K562 (cell line): ENCODE measurements at regions not wholly inside any gene's neighbourhood (a gene's known extent, or its start where the extent isn't known, plus 50 kb on each side); places are given as distances from the start of the nearest gene placed in this dataset.

Experiments
- ATAC-seq: fragments of 200-7000 bp; cut with Tn5 transposase; 3 replicates; pipeline ENCODE4 v1.9.1; 2020; ENCODE audit warnings: moderate library complexity
- BruUV-seq: library from RNA; stranded (reverse); fragments of 400-500 nt; replicated peaks from 2 replicates; lab custom pipeline; 2021; lab: Mats Ljungman, UMichigan
- CTCF ChIA-PET: fragments of 300-600 bp; formaldehyde crosslinking; extraction: SDS; loops from one replicate; lab custom pipeline; 2021; ENCODE audit warnings: low intra/inter-chr PET ratio; lab: Yijun Ruan, JAX
- POLR2A ChIA-PET: fragments of 300-600, 350-650 bp; sonication (Branson Sonifier 250); formaldehyde crosslinking; extraction: SDS; loops from one replicate; lab custom pipeline; 2021; ENCODE audit warnings: antibody characterized with exemption, inconsistent platforms; lab: Yijun Ruan, JAX
- DNase-seq, 4 experiments: peaks; one replicate each; pipeline versions ENCODE4 v3.0.0 to v3.0.0-alpha.2; 2011 to 2018; ENCODE audit warnings: low spot score in 3 of 4, mixed read lengths in 3 of 4; ENCODE audit errors: extremely low read depth in 1 of 4
- FAIRE-seq: peaks from 2 replicates; lab custom pipeline; 2011; peaks lifted over from hg19 to GRCh38; lab: Jason Lieb, UNC
- H2AFZ ChIP-seq: 2 replicates; pipeline ENCODE4 v1.6.0; 2011; ENCODE audit warnings: low read depth, low read length, control low read depth, inconsistent platforms
- H3K27ac ChIP-seq: fragments of 200-600 bp; 3 replicates; pipeline ENCODE4 v1.8.0; 2011; ENCODE audit warnings: low read depth, mild to moderate bottlenecking, control low read depth, inconsistent platforms, low read length, moderate library complexity, mixed read lengths; ENCODE audit errors: extremely low read depth
- H3K27me3 ChIP-seq, 2 experiments: fragments of 300-600 bp in 1 of 2; 2 replicates in 1 of 2; 3 replicates in 1 of 2; pipeline versions ENCODE4 v1.6.0 to v1.8.0; 2011; ENCODE audit warnings: inconsistent platforms in 2 of 2, low read length in 2 of 2, mild to moderate bottlenecking in 1 of 2, mixed read lengths in 1 of 2, moderate library complexity in 1 of 2; ENCODE audit not compliant: control insufficient read depth in 2 of 2, insufficient read depth in 2 of 2
- H3K36me3 ChIP-seq: fragments of 300-600 bp; 3 replicates; pipeline ENCODE4 v1.8.0; 2011; ENCODE audit warnings: mild to moderate bottlenecking, low read length, inconsistent platforms; ENCODE audit not compliant: control insufficient read depth, insufficient read depth
- H3K4me1 ChIP-seq, 2 experiments: fragments of 200-600 bp in 1 of 2; replicated peaks in 1 of 2; 2 replicates in 1 of 2; 3 replicates in 1 of 2; pipeline versions ENCODE4 v1.5.1 to v1.8.0; 2011; ENCODE audit warnings: inconsistent platforms in 2 of 2, low read length in 2 of 2, mild to moderate bottlenecking in 1 of 2, mixed read lengths in 1 of 2, moderate library complexity in 1 of 2; ENCODE audit not compliant: control insufficient read depth in 2 of 2, insufficient read depth in 2 of 2
- H3K4me2 ChIP-seq: 2 replicates; pipeline ENCODE4 v1.6.1; 2011; ENCODE audit warnings: low read length, control low read depth, inconsistent platforms, mixed read lengths; ENCODE audit not compliant: insufficient read depth
- H3K4me3 ChIP-seq: fragments of 200-600 bp; sonication (generic), shearing (Covaris generic); 2 replicates; pipeline ENCODE4 v1.5.1; 2016; ENCODE audit warnings: control low read depth, inconsistent platforms
- H3K79me2 ChIP-seq: fragments of 200-600 bp; 3 replicates; pipeline ENCODE4 v1.8.0; 2011; ENCODE audit warnings: low read length, inconsistent platforms; ENCODE audit not compliant: control insufficient read depth, insufficient read depth
- H3K9ac ChIP-seq, 2 experiments: 2 replicates each; pipeline versions ENCODE4 v1.6.0 to v1.6.1; 2011; ENCODE audit warnings: low read depth in 2 of 2, low read length in 2 of 2, control low read depth in 1 of 2, inconsistent platforms in 1 of 2, mild to moderate bottlenecking in 1 of 2, mixed read lengths in 1 of 2; ENCODE audit not compliant: insufficient read depth in 1 of 2
- H3K9me1 ChIP-seq: one replicate; pipeline ENCODE4 v1.6.0; 2011; ENCODE audit warnings: inconsistent platforms, mild to moderate bottlenecking, low read length, moderate library complexity; ENCODE audit not compliant: control insufficient read depth, insufficient read depth
- H3K9me3 ChIP-seq: replicated peaks from 2 replicates; pipeline ENCODE4 v1.5.1; 2011; ENCODE audit warnings: low read depth, low read length, inconsistent platforms; ENCODE audit not compliant: control insufficient read depth, insufficient read depth
- H4K20me1 ChIP-seq: replicated peaks from 2 replicates; pipeline ENCODE4 v1.6.1; 2011; ENCODE audit warnings: low read length, inconsistent platforms, mixed read lengths; ENCODE audit not compliant: control insufficient read depth, insufficient read depth
- CBX1 ChIP-seq: sonication (generic); IDR thresholded peaks from 2 replicates; pipeline ENCODE4 v1.6.1; 2016; ENCODE audit warnings: antibody characterized with exemption, low read depth, mild to moderate bottlenecking
- CBX2 ChIP-seq: fragments of 200-600 bp; sonication (generic); IDR thresholded peaks from one replicate; pipeline ENCODE4 v1.6.1; 2012; ENCODE audit warnings: mild to moderate bottlenecking, low read length, inconsistent platforms; ENCODE audit not compliant: insufficient read depth, poor library complexity, severe bottlenecking
- CREBBP ChIP-seq: IDR thresholded peaks from one replicate; pipeline ENCODE4 v1.6.1; 2012; ENCODE audit warnings: low read depth, mild to moderate bottlenecking, control low read depth, inconsistent platforms, low read length
- CTBP1 ChIP-seq: fragments of 450-650 bp; IDR thresholded peaks from 2 replicates; pipeline ENCODE4 v1.6.1; 2016; ENCODE audit warnings: borderline replicate concordance
- FOSL1 ChIP-seq: fragments of 200-800 bp; sonication (Bioruptor generic); conservative IDR thresholded peaks from 2 replicates; pipeline ENCODE4 v1.6.1; 2016; ENCODE audit warnings: missing genetic modification characterization, missing compliant biosample characterization
- MYNN ChIP-seq, 2 experiments: sonication (generic); formaldehyde crosslinking in 1 of 2; IDR thresholded peaks; 2 replicates each; pipeline versions ENCODE4 v1.5.0 to v1.6.1; 2016 to 2020; ENCODE audit warnings: antibody characterized with exemption in 1 of 2, missing genetic modification reagents in 1 of 2
- NFIX ChIP-seq: fragments of 250-450 bp; sonication (Bioruptor Pico); IDR thresholded peaks from 2 replicates; pipeline ENCODE4 v1.4.0; 2020; ENCODE audit warnings: low read depth, mild to moderate bottlenecking, moderate library complexity
- NR2C1 ChIP-seq, 2 experiments: fragments of 450-650 bp; IDR thresholded peaks; 2 replicates each; pipeline ENCODE4 v1.6.1; 2017; ENCODE audit warnings: mild to moderate bottlenecking in 2 of 2, antibody characterized with exemption in 1 of 2, inconsistent platforms in 1 of 2, missing compliant biosample characterization in 1 of 2, missing genetic modification characterization in 1 of 2
- SNAPC5 ChIP-seq: fragments of 250-450 bp; sonication (Bioruptor Pico); IDR thresholded peaks from 2 replicates; pipeline ENCODE4 v1.8.0; 2021; ENCODE audit warnings: moderate library complexity, mild to moderate bottlenecking, inconsistent platforms
- ZNF133 ChIP-seq: fragments of 250-450 bp; sonication (Bioruptor Pico); IDR thresholded peaks from 2 replicates; pipeline ENCODE4 v1.4.0; 2020; ENCODE audit warnings: mild to moderate bottlenecking
- WGBS: fragments of 100-300 bp; shearing (Covaris generic); methylation state at CpG from one replicate; pipeline ENCODE4 v1.1.6; 2016; ENCODE audit warnings: low coverage, mixed read lengths; ENCODE audit not compliant: insufficient coverage; ENCODE audit errors: missing lambda C conversion rate; 5-methylcytosine and 5-hydroxymethylcytosine counted together
- in situ Hi-C: fragments of 300-500 bp; cut with MboI; formaldehyde crosslinking; loops from 4 replicates; pipeline ENCODE4 v1.15.0; 2018; ENCODE audit warnings: inconsistent platforms, mixed read lengths
- intact Hi-C: fragments of 100-400 bp; cut with micrococcal nuclease; formaldehyde crosslinking; loops from 2 replicates; pipeline ENCODE4 v1.14.2; 2022
- TF ChIP-seq, protein P1 (sequence below): conservative IDR thresholded peaks from 2 replicates; pipeline ENCODE4 v1.6.1; 2011; ENCODE audit warnings: low read depth, mild to moderate bottlenecking, low read length; ENCODE audit not compliant: control insufficient read depth

- no peaks in the 10 kb centered on the region for H3K36me3 ChIP-seq
- TF ChIP-seq SNAPC5 (no peak), CTBP1 (no peak), CBX1 (no peak), MYNN (IDR thresholded peaks at IDR 0.05) (no peak), MYNN (CRISPR knock-in tag; IDR thresholded peaks at IDR 0.05) (no peak), CBX2 (no peak), NR2C1 (IDR thresholded peaks at IDR 0.05) (no peak), NR2C1 (tag; IDR thresholded peaks at IDR 0.05) (no peak), FOSL1 (tag) (no peak), NFIX (CRISPR knock-in tag) (no peak), CREBBP (no peak), ZNF133 (no peak)
- TF ChIP-seq, protein P1, sequence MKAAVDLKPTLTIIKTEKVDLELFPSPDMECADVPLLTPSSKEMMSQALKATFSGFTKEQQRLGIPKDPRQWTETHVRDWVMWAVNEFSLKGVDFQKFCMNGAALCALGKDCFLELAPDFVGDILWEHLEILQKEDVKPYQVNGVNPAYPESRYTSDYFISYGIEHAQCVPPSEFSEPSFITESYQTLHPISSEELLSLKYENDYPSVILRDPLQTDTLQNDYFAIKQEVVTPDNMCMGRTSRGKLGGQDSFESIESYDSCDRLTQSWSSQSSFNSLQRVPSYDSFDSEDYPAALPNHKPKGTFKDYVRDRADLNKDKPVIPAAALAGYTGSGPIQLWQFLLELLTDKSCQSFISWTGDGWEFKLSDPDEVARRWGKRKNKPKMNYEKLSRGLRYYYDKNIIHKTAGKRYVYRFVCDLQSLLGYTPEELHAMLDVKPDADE: no peak
- TF ChIP-seq, all 486 proteins: peak for 0
- BruUV-seq: no TSS peak
- Histone ChIP-seq H3K4me2 (no peak overlapping the region), H3K9ac (no peak overlapping the region), H3K4me1 (no peaks in the 10 kb centered on the region), H3K27me3 (no peaks in the 10 kb centered on the region), H3K79me2 (no peaks in the 10 kb centered on the region), H4K20me1 (no peaks in the 10 kb centered on the region), H2AFZ (no peak overlapping the region), H3K27ac (no peak overlapping the region), H3K9me1 (no peaks in the 10 kb centered on the region), H3K4me3 (no peak overlapping the region), H3K9me3 (no peaks in the 10 kb centered on the region)
- POLR2A ChIA-PET: no interaction called here
- CTCF ChIA-PET: no interaction called here
- ATAC-seq (no peak), FAIRE-seq (no peak), DNase-seq (no peak)
- in situ Hi-C loops (no loop called here), intact Hi-C loops (no loop called here)
- WGBS: 0% methylated on average over 6 of the region's 7 CpGs
These were observed 595.2 kb downstream of the TOX3 start for GRCh38 chr16:51951668-51952298.
